ENCODE measurements at regions not wholly inside any gene's neighbourhood (a gene's known extent, or its start where the extent isn't known, plus 50 kb on each side); places are given as distances from the start of the nearest gene placed in this dataset.
"Not testable (repeated sequence)": the region's sequence is repeated elsewhere in the genome, so short reads cannot be mapped to it uniquely, and the experiment has no call there.

- no peak overlapping the region for H3K4me3 ChIP-seq (ENCODE audit: low read depth, low read length)
- DNase-seq (ENCODE audit: low read depth) = no peak
- H3K36me3 ChIP-seq (ENCODE audit: control insufficient read depth, insufficient read depth, low read length) = no peaks in the 10 kb centered on the region
- no peaks in the 10 kb centered on the region for H3K27me3 ChIP-seq (ENCODE audit: control insufficient read depth, insufficient read depth, low read length)
- TF ChIP-seq CTCF (IDR thresholded peaks at IDR 0.05; ENCODE audit: insufficient read depth, low read length, poor library complexity, severe bottlenecking) = no peak
Observed at GRCh38 chr11:98061858-98062257, 958.9 kb upstream of the CNTN5 start.

GRCh38 chr11:98062714-98063113 is 958.0 kb upstream of the CNTN5 start:
- no peaks in the 10 kb centered on the region for H3K27me3 ChIP-seq (ENCODE audit: control insufficient read depth, insufficient read depth, low read length)
- TF ChIP-seq CTCF (IDR thresholded peaks at IDR 0.05; ENCODE audit: insufficient read depth, low read length, poor library complexity, severe bottlenecking) = no peak
- H3K4me3 ChIP-seq (ENCODE audit: low read depth, low read length) = no peak overlapping the region
- DNase-seq (ENCODE audit: low read depth) = no peak
- no peaks in the 10 kb centered on the region for H3K36me3 ChIP-seq (ENCODE audit: control insufficient read depth, insufficient read depth, low read length)

DNA sequence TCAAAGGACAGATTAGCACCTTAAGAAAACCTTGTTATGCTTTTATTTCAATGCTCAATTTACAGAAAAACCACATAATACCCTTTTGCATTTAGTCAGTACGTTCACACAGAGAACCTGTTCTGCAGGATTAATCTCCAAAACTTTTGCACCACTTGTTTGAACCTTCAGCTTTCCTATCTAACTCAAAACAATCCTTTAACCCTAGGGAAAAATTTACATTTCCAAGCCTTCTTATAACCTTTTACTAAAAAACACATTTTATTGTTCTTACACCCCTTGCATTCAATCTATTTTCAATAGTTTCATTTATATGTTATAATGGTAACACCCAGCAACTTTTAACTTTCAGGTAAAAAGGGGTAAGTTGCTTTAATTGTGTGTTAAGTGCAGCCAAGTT is 952.5 kb upstream of the CNTN5 start:
- TF ChIP-seq CTCF (IDR thresholded peaks at IDR 0.05; ENCODE audit: insufficient read depth, low read length, poor library complexity, severe bottlenecking) = no peak
- Histone ChIP-seq H3K4me3 (ENCODE audit: low read depth, low read length) (no peak overlapping the region), H3K36me3 (ENCODE audit: control insufficient read depth, insufficient read depth, low read length) (no peaks in the 10 kb centered on the region), H3K27me3 (ENCODE audit: control insufficient read depth, insufficient read depth, low read length) (no peaks in the 10 kb centered on the region)
- DNase-seq (ENCODE audit: low read depth) = no peak

- H3K4me3 ChIP-seq (ENCODE audit: low read depth, low read length); H3K36me3 ChIP-seq (ENCODE audit: control insufficient read depth, insufficient read depth, low read length); DNase-seq (ENCODE audit: low read depth): not testable (repeated sequence)
Observed at GRCh38 chr11:98069147-98069546, 951.6 kb upstream of the CNTN5 start.

GRCh38 chr11:98069861-98070260 is 950.9 kb upstream of the CNTN5 start:
- no peak overlapping the region for H3K4me3 ChIP-seq (ENCODE audit: low read depth, low read length)
- DNase-seq (ENCODE audit: low read depth) = no peak
- no peak for TF ChIP-seq CTCF (IDR thresholded peaks at IDR 0.05; ENCODE audit: insufficient read depth, low read length, poor library complexity, severe bottlenecking)
- H3K36me3 ChIP-seq (ENCODE audit: control insufficient read depth, insufficient read depth, low read length) = no peaks in the 10 kb centered on the region
- H3K27me3 ChIP-seq (ENCODE audit: control insufficient read depth, insufficient read depth, low read length) = no peaks in the 10 kb centered on the region

More at GRCh38 chr11:98069147-98069546, 951.6 kb upstream of the CNTN5 start:
- H3K27me3 ChIP-seq (ENCODE audit: control insufficient read depth, insufficient read depth, low read length) = not testable (repeated sequence)

- no peaks in the 10 kb centered on the region for H3K36me3 ChIP-seq (ENCODE audit: control insufficient read depth, insufficient read depth, low read length)
- H3K4me3 ChIP-seq (ENCODE audit: low read depth, low read length) = no peak overlapping the region
- no peak for DNase-seq (ENCODE audit: low read depth)
- no peak for TF ChIP-seq CTCF (IDR thresholded peaks at IDR 0.05; ENCODE audit: insufficient read depth, low read length, poor library complexity, severe bottlenecking)
- no peaks in the 10 kb centered on the region for H3K27me3 ChIP-seq (ENCODE audit: control insufficient read depth, insufficient read depth, low read length)
Observed at GRCh38 chr11:98090861-98091505, 929.8 kb upstream of the CNTN5 start.
